Iris pigment epithelial cell (primary cell): ENCODE measurements at regions not wholly inside any gene's neighbourhood (a gene's known extent, or its start where the extent isn't known, plus 50 kb on each side); places are given as distances from the start of the nearest gene placed in this dataset.

Experiments
- DNase-seq: peaks from one replicate; pipeline ENCODE4 v3.0.0-alpha.2; 2011; ENCODE audit warnings: low read depth

- peak; percentile 82 for DNase-seq
These were observed 130.6 kb downstream of the SMAD6 start for GRCh38 chr15:66832664-66833063.

GRCh38 chr15:66833371-66833770, 131.3 kb downstream of the SMAD6 start:
- no peak for DNase-seq

GRCh38 chr15:66833803-66834202, 131.8 kb downstream of the SMAD6 start:
- DNase-seq = no peak

- DNase-seq = peak; percentile 28
These were observed 133.1 kb downstream of the SMAD6 start for GRCh38 chr15:66834881-66835878.

GRCh38 chr15:66836231-66837030, 134.4 kb downstream of the SMAD6 start:
- no peak for DNase-seq

GRCh38 chr15:66838202-66838601, 136.2 kb downstream of the SMAD6 start:
- no peak for DNase-seq

- DNase-seq = peak; percentile 56
These were observed 136.7 kb downstream of the SMAD6 start for GRCh38 chr15:66838671-66839239.

- no peak for DNase-seq
These were observed 137.6 kb downstream of the SMAD6 start for GRCh38 chr15:66839506-66840112.

- DNase-seq = no peak
These were observed 138.8 kb downstream of the SMAD6 start for GRCh38 chr15:66840615-66841390.

GRCh38 chr15:66841953-66842681, 140.1 kb downstream of the SMAD6 start:
- peak; percentile 93 for DNase-seq

- DNase-seq = peak; percentile 73
These were observed 140.8 kb downstream of the SMAD6 start for GRCh38 chr15:66842710-66843441.

- no peak for DNase-seq
These were observed 141.5 kb downstream of the SMAD6 start for GRCh38 chr15:66843581-66843980.

- DNase-seq = no peak
These were observed 142.2 kb downstream of the SMAD6 start for GRCh38 chr15:66844041-66844746.

- DNase-seq = no peak
These were observed 142.7 kb downstream of the SMAD6 start for GRCh38 chr15:66844747-66845145.

GRCh38 chr15:66845266-66845785, 143.3 kb downstream of the SMAD6 start:
- no peak for DNase-seq

GRCh38 chr15:66846031-66846430, 144.0 kb downstream of the SMAD6 start:
- no peak for DNase-seq

GRCh38 chr15:66846811-66847210, 144.8 kb downstream of the SMAD6 start:
- no peak for DNase-seq

GRCh38 chr15:66847565-66847991, 145.5 kb downstream of the SMAD6 start:
- DNase-seq = no peak

- no peak for DNase-seq
These were observed 146.1 kb downstream of the SMAD6 start for GRCh38 chr15:66848116-66848515.
